GM12872 (cell line): ENCODE measurements at regions not wholly inside any gene's neighbourhood (a gene's known extent, or its start where the extent isn't known, plus 50 kb on each side); places are given as distances from the start of the nearest gene placed in this dataset.

ENCODE experiments used
- TF ChIP-seq, protein P1 (sequence below): IDR thresholded peaks from 3 replicates; pipeline ENCODE4 v1.5.1; 2011; ENCODE audit warnings: low read depth, mild to moderate bottlenecking, low read length, moderate library complexity; ENCODE audit not compliant: insufficient read depth

GRCh38 chr1:213647864-213648650, 339.7 kb upstream of the PROX1 start:
- TF ChIP-seq, protein P1, sequence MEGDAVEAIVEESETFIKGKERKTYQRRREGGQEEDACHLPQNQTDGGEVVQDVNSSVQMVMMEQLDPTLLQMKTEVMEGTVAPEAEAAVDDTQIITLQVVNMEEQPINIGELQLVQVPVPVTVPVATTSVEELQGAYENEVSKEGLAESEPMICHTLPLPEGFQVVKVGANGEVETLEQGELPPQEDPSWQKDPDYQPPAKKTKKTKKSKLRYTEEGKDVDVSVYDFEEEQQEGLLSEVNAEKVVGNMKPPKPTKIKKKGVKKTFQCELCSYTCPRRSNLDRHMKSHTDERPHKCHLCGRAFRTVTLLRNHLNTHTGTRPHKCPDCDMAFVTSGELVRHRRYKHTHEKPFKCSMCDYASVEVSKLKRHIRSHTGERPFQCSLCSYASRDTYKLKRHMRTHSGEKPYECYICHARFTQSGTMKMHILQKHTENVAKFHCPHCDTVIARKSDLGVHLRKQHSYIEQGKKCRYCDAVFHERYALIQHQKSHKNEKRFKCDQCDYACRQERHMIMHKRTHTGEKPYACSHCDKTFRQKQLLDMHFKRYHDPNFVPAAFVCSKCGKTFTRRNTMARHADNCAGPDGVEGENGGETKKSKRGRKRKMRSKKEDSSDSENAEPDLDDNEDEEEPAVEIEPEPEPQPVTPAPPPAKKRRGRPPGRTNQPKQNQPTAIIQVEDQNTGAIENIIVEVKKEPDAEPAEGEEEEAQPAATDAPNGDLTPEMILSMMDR = no peak

DNA sequence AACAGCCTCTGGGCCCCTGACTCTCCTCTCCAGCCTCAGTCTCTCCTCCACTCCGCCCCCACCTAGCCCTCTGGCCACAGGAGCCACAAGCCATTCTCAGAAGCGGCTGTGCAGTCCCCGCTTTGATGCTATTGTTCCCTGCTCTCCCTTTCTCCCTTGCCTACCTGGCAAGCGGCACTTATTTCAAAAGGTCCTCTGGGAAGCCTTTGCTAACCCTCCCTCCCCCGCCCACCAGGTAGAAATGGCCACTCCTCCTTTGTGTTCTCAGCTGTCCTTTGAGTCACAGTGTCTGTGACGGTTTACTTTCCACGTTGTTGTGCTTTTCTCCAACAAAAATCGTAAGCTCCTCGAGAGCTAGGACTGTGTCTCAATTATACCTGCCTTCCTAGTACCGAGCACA, 338.4 kb upstream of the PROX1 start:
- TF ChIP-seq, protein P1 = no peak

DNA sequence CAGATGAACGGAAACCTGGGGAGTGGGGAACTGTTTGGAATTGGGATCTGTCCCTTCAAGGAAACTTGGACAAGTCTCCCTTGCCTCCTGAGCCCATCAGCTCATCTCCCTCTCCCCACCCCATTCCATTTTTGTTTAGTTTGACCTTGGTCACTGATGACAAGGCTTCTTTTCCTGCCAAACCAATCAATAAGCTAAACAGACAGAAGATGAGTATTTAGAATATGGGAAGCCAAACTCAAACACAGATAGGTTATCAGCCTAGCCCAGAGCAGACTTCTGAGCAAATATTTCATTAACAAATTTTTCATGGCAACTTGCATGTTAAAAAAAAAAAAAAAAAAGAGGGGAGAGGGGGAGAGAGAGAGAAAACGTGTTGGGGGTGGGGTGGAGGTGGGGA, 337.2 kb upstream of the PROX1 start:
- TF ChIP-seq, protein P1 = no peak

GRCh38 chr1:213651077-213651476, 336.7 kb upstream of the PROX1 start:
- TF ChIP-seq, protein P1 = no peak

GRCh38 chr1:213652109-213652508, 335.7 kb upstream of the PROX1 start:
- TF ChIP-seq, protein P1 = no peak

- TF ChIP-seq, protein P1 = no peak
Measured at GRCh38 chr1:213656039-213656438, 331.7 kb upstream of the PROX1 start.

DNA sequence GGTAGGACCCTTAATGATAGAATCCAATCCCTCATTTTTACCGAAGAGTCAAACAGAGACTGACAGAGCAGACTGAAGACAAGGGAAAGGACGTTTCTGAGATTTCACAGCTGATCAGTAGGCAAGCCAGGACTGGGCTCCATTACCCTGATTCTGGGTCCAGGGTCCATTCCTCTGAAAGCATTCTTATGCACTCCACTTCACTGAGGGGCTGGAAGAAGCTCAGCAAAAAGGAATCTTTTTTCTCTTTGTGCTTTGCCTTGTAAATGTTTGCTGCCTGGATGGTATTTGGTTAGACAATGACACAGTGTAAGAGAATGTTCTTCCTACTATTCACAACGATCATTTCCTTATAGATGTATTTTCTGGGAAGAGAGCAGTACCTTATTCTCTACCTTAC, 331.3 kb upstream of the PROX1 start:
- TF ChIP-seq, protein P1 = no peak

DNA sequence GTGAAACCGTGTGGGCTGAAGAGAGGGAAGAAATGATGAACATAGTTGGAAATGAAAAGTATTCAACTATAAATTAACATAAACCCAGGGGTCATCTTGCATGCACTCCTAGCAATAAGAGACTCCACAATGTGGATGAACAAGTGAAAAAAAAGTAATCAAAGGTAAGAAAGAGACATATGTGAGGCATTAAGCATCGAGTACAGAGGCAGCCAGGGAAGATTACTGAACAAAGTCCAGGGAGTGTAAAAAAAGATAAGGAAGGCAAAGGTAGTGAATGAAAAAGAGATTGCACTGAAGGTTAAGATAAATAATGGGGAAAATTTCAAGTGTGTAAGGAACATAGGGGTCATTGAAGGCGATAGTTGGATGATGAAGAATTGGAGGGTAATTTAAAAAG, 330.8 kb upstream of the PROX1 start:
- TF ChIP-seq, protein P1 = no peak
